ENCODE measurements at regions not wholly inside any gene's neighbourhood (a gene's known extent, or its start where the extent isn't known, plus 50 kb on each side); places are given as distances from the start of the nearest gene placed in this dataset.

DNA sequence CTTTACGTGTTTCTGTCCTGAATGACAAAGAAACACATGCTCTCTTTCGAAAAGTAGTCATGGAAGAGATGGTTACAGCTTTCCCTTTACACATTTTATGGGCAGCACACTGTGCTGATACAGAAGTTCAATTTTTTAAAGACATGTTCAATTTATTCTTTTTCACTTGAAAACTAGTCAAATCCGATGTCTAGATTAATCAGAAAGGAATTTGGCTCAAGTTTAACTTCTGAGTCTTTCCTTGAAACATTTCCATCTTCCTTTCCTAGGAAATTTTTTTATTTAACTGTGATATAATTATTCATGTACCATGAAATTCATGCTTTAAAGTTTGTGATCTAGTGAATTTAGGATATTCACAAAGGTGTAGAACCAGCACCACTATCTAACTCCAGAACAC, 360.1 kb downstream of the TNS3 start:
- DNase-seq = no peak

DNA sequence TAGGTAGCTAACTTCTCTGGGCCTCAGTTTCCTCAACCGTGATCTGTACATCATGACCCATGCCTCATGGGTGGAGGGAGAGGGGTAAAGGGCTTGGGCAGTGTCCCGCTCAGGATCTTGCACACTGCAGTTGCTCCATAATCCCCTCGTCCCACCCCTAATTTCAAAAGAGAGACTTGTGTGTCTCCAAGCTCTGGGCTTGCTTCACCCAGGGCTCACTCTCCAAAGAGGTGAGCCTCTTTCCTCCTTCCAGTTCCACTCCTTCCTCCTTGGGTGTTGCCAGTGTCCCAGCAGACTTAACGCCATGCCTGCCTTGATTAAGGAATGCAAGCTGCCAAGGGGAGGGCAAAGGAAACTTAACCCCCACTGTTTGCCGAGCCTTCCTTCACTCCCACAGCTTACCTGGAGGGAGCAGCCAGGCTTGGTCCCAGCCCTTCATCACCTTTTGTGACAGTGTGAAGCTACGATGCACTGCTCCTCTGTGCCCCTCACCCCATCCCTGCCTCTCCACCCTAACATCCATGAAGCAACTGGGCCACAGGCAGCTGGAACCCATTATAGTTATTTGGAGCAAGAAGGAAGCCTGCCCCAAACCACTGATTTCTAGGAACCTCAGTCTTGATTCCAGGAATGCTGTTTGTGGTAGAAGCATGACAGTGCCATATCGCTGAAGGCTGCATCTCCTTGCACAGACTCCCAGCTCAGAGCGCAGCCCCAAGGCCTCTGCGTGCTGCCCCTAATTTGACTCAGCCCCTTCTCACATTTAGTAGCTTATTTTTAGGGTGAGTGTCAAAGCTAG, 363.3 kb downstream of the TNS3 start:
- DNase-seq = no peak

DNA sequence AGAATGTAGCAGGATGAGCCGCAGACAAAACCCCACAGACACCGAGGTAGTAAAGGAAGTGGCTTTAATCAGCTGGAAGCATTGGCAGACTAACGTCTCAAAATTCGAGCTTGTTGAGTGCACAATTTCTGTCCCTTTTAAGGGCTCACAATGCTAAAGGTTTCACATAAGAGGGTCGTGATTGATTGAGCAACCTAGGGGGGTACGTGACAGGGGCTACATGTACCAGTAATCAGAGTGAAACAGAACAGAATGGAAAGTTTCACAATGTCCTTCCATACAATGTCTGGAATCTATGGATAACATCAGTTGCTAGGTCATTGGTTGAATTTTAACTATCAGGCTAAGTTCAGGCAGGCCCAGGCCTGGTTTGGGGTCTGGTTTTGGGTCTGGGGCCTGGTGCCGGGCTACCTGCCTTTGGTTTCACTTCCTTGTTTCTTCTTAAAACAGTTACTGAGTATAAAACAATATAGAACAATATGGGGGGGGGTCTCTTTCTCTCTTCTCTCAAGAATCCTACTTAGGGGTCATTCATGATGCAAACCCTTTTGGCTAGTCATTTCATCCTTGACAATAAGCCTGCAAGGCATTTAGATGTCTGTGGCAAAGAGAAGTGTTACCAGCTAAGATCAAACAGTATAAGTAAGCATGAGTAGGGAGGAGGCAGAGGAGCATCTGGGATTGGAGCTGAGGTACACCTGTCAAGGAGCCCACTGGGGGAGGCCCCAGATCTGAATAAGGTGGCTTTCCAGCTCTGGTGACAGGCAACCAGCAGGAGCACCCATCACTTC, 364.1 kb downstream of the TNS3 start:
- DNase-seq = no peak

DNA sequence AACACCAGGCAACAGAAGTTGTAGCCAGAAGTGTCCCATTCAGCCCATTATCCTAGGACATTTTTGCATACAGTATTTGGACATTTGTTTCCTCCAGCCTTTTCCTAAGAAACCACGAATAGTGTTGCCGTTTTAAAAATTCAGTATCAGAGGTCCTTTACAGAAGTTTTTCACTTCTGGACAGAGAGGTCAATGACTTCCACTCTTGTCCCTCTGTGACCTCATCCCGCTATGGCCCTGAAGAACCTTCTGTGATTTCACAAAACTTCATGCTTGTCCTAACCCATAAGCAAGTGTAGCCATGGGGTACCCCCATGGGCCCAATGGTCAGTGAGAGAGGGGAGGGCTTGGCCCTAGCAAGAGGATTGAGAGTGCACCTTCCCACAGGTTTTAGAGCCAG, 364.8 kb downstream of the TNS3 start:
- no peak for DNase-seq

DNA sequence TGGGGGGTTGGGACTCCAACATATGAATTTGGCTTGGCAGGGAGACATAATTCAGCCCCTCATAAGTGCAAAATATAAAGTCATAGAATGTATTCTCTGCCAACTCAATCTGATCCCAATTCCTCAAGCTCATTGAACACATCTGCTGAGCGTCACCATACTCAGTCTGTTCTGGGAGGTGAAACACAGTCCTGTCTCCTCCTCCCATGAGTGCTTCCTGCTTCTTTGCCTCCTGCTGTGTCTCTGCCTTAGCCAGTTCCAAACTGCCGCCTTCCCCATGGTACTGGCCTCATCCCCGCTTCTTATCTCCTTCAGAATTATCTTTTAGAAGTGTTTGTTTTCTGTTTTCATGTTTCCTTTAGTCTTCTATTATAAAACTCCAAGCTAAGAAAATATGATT, 365.5 kb downstream of the TNS3 start:
- no peak for DNase-seq

DNA sequence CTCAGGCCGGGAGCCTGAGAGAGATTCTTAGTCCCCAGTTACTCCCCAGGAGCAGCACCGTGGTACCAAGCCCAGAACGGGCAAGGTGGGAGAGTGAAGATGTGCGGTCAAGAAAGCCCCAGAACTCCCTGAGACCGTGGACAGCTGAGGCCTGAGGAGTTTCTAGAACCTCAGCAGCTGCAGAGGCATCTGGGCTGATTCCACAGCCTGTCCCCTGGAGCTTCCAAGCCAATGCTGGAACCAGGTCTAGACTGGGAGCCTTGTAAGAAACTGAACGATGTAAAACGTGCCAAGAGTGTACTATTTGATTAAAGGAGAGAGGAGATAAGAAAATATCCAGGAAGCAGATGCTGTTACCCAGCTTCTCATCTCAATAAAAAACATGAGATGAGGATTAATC, 366.3 kb downstream of the TNS3 start:
- no peak for DNase-seq

DNA sequence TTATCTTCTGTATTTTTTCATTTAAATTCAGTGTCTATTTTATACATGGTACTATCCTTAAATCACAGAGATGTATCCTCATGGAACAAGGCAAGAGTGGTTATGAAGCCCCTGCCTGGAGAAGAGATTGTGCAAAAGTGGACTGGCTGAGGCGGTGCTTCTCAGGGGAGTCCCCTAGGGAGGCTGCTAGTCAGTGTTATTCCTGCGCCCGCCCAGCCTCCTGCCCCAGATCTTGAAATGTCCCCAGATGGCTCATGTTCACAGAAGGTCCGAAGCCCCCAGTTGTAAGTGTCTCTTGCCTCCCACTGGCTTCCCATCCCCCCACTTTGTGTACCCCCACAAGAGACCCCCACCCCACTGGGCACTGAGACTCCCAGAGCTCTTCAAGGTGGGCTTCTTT, 366.9 kb downstream of the TNS3 start:
- no peak for DNase-seq

DNA sequence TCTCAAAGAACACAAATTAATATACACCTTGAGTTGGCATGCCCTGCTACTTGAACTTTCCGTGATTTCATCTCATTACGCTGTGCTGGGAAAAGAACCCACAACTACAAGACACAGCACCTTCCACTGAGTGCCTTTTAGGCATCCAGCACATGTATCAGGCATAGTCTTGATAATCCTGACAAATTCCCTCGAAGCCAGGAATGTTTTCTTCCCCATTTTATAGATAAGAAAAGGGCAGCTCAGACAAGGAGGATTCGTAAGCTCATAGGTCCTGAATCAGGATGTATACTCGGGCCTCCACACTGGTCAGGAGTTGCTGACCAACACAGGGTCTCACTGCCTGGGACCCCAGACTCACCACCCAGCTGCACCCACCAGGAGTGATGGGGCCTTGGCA, 368.6 kb downstream of the TNS3 start:
- DNase-seq = no peak

DNA sequence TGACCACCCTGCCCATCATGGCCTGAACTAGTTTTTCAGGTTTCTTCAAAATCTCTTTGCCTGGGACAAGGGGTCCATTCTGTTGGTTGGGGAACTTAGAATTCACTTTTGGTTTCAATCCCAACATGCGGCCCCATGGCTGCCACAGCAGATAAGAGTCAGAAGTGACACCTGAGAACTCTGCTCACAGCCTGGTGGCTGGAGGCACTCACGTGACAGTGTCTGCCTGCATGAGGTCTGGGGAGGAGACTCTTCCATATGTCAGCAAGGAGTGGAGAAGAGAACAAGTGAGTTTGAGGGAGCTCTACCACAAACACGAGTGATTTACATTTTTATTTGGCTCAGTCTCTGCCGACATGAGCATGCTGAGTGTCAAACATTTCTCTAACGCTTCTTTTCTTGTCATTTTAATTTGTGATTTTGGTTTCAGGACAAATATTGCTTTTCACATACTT, 370.4 kb downstream of the TNS3 start:
- DNase-seq = no peak

DNA sequence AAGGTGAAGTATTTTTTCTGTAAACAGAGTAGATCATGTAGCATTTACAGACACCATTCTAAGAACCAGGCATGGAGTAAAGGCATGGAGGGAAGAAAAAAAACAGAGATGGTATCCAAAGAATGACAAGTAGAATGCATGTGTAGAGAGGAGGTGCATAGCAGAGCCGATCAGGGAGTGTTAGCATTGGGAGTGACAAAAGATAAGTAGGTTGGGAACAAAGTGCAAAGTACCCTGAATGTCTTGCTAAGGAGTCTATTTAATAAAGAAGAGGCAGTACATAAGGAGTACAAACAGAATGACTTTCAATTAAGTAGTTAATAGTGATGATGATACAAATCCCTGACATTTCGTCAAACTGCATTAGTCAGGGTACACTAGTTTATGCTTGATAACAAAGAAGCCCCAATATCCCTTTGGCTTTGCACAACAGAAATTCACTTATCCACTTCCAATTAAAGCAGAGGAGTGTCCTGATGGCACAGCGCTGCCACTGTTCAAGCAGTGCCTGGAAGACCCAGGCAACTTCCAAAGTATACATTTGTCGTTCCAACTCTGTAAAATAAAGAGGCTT, 371.5 kb downstream of the TNS3 start:
- no peak for DNase-seq

DNA sequence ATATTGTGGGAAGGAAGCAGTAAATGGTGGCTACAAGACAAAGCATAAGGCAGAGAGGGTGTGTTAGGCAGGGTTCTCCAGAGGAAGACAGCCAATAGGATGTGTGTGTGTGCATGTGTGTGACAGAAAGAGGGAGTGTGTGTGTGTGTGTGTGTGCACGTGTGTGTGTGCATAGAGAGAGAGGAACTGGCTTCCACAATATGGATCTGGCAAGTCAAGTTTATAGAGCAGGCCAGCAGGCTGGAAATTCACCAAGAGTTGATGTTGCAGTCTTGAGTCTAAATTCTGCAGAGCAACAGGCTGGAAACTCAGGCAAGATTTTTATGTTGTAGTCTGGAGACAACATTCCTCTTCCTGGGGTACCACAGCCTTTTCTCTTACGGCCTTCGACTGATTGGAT, 374.0 kb downstream of the TNS3 start:
- DNase-seq = no peak

DNA sequence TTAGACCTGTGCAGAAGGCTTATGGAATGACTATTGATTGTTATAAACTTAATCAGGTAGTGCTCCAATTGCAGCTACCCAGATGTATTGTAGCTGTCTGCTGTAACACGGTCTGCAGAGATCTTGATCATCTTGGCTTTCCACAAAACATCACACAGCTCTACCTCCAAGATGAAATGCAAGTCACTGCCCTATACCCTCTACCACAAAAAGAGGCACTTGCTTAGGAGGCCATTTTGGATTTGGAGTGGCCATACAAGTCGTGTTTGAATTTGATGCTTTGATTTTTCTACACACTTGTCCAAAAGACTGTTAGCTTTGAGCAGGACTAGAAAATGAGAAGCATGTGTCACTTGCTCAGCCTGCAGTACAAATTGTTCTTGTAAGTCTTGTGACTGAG, 377.2 kb downstream of the TNS3 start:
- DNase-seq = no peak

DNA sequence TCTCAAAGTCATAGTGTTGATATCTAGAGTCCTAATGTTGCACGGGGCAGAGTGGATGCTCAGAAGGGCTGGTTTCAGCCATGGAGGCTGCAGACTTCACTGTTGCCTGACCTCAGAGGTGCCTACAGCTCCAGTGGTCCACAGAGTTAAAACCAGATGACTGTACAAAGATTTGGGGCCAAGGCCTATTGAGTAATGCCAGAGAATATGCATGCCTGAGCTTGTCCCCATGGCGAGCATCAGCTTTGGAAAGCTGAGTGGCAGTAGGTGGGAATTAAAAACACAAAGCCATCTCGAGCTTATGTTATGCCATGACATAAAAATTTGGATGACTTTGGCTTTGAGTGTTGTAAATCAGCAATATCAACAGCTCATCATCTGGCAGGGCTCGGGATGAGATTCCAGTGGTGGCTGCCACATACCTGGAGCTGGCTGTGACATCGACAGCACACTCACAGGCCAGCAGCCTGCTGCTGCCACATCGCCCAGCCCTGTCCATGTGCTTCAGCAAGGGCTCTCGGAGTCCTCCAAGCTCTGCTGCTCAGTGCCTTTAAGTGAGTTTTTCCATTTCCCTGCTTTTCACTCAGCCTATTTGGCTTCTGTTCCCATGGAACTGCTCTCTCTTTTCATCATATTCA, 379.6 kb downstream of the TNS3 start:
- DNase-seq = no peak

DNA sequence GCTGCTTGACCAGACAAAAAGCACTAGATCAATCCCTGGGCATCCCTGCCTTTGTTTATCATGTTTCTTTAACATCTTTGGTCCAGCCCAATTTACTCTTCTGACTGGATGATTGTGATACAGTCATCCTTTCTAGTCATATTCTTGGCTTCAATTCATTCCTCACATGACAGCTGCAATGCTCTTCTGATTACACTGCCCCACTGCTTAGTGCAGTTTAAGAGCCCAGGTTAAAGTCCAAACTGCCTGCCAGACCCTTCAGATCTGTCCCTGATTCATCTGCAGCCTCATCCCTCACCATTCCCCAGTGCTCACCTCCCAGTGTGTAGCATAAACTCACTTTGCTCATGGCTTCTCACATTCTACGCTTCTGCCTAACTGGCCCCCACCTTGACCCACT, 383.8 kb downstream of the TNS3 start:
- no peak for DNase-seq

DNA sequence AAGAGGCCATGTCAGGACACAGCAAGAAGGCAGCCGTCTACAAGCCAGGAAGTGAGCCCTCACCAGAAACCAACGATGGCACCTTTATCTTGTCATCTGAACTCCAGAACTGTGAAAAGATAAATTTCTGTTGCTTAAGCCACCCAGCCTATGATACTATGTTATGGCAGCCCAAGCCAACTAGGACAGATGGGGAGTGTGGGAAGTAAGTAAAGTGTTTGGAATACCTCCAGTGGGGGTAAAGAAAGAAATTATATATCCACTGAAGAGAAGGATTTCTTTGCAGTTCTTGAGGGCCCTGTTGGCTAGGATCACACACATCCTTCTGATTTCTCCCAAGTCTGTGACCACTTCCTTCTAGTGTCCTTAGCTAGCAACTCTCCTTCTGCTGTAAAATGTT, 384.4 kb downstream of the TNS3 start:
- DNase-seq = no peak

DNA sequence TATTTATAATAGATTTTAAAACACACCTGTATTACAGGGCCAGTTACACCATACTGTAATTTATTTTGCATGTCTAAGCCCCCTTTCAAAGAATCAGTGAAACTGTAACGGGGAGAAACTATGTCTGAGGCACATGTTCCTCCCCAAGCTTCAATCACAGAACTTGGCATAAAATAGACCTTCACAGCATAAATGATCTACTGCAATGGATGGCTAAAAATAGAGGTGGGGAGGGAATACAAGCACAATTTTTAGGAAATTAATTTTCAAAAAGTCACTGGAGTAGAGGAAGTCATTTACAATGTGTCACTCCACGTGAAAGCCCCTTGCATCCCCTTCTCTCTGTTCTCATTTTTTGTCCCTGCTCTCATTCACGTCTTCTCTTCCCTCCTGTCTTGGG, 385.2 kb downstream of the TNS3 start:
- no peak for DNase-seq

DNA sequence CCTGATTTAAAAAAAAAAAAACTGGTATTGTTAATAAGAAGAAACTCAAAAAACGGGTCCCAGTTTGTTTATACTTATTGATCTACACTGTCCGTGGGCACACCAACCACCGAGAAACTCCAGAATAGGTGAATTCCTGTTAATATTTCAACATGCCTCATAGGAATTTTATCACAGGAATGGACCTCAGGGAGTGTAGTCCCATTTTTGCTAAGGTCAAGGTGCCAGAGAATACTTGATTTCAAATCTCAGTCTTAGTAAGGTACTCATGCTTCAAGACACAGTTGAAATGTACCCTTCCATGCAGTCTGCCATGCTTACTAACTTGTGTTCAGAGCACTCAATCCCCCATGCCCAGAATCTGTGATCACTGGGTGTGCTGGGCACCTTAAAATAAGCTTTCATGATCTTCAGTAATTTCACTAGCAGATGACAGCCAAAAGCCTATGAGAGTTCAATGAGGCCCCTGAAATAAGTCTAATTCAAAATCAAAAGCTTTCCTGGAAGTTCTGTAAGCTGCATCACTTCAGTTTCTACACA, 385.7 kb downstream of the TNS3 start:
- DNase-seq = no peak

DNA sequence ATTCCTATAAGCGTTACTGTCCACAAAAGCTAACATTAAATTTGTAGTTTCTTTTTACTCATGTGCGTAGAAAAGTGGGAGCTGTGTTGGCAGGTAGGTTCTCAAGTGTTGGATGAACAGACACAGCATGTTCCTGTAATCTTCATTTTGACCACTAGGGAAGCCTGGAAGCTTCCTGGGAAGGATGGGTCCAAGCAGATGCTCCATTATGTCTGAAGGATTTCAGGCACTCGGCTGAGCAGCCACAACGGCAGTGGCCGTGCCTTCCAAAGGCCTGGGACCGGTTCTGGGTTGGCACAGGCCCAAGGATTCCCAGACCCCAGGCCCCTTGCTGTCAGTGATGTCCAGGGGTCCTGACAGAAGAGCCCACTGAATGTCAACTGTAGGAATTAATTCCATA, 386.3 kb downstream of the TNS3 start:
- no peak for DNase-seq

DNA sequence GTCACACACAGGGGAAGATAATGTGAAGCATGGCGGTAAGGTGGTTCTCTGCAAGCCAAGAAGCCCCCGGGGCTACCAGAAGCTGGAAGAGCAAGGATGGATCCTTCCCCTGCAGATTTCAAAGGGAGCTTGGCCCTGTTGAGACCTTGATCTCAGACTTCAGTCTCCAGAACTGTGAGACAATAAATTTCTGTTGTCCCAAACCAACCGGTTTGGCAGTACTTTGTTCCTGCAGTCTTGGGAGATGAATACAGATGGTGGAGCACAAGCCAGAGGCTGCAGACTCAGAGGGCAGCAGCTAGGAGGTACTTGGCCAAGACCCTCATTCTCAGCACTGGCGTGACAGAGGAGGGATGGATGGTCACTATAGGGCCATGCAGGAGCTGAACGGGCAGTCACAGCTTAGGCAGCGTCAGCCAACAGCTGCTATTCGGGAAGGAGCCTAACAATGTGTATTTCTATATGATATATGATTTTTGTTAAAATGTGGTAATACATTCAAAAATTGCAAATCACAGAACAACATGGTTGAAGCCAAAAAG, 387.3 kb downstream of the TNS3 start:
- DNase-seq = no peak

DNA sequence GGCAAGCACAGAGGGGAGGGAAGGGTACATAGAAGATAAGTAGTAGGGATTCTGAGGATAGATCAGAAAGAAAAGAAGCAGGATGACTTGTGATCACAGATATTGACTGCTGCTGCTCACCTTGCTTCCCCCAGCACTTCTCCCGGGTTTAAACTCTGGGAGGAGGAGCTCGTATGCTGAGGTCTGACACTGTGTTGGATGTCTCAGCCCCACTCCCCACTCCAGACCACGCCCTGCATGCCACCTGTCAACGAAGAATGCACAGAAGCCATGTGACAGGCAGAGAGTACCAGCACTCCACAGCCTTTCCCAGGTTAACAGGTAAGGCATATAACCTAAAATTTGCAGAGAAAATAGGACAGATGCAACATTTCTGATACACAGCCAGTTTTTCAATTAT, 388.9 kb downstream of the TNS3 start:
- no peak for DNase-seq

DNA sequence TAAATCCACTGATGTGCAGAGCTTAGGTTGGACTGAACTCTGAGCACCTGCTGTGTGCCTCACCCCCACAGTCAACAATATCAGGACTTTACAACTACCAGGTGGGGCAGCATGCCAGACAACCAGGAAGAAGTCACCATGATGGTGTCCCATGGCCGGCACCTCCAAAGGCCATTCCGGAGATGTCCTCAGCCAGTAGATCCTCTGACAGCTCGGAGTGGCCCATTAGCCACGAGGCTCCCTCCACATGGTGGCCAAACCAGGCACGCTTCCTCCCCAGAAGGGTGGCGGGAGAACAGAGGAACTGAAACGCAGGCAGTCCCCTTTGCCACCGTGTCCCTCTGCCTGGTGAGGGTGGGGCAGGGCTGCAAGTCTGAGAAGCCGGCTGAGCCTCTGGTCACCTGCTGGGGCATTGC, 390.0 kb downstream of the TNS3 start:
- no peak for DNase-seq

DNA sequence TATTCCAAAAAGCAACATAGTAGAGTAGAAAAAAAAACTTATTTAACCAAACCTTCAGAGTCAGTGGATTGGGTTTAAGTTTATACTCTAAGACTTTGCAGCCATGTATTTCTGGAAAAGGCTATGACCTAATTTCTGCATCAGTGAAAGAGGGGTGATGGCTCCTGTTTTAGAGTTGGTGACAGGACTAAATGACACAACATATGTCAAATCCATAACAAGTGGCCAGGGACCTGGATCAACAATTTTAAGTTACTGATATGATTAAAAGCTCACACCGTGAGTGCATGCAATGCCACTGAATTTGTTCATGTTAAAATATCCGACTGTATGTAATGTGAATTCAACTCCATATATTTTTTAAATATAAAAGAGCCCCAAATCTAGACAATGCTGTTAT, 390.6 kb downstream of the TNS3 start:
- no peak for DNase-seq

DNA sequence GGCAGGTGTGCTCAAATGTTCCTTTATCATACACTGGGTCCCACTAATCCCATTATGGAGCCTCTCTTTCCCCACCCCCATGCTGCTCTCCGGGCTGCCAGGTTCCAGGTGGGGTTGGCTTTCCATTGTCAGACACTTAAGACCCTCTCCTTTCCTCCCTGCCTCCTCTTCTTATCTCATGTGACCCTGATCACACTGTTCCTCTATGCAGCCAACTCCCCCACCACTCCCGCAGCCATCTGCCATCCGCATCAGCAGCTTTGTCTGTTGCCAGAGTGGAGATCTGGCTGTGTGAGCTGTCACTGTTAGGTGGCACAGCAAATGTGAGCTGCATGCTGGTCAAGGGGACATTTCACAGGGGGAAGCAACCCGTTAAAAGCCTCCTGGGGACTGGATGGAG, 391.4 kb downstream of the TNS3 start:
- DNase-seq = no peak

Measured in NCI-H1417 treated with DMSO at 0.1 percent for 48 hours (cell line).